ENCODE measurements at regions not wholly inside any gene's neighbourhood (a gene's known extent, or its start where the extent isn't known, plus 50 kb on each side); places are given as distances from the start of the nearest gene placed in this dataset.

GRCh38 chr3:147705651-147706051 lies 296.5 kb downstream of the ZIC1 start:
- TF ChIP-seq POLR2AphosphoS5 (IDR thresholded peaks at IDR 0.05; ENCODE audit: low read depth, low read length) (no peak), CTCF (IDR thresholded peaks at IDR 0.05) (no peak)

Measured in Panc1 (cell line).